Ovary (tissue), 3 donors: ENCODE measurements at regions not wholly inside any gene's neighbourhood (a gene's known extent, or its start where the extent isn't known, plus 50 kb on each side); places are given as distances from the start of the nearest gene placed in this dataset.

ENCODE experiments used
- CTCF ChIP-seq, 3 donors: fragments of 450-650 bp in 2 of 3; fragments of 200-600 bp in 1 of 3; IDR thresholded peaks; one replicate each; pipeline versions ENCODE4 v1.5.1 to v1.8.0; 2016 to 2022; ENCODE audit warnings: antibody characterized with exemption in 3 of 3, mild to moderate bottlenecking in 1 of 3
- POLR2A ChIP-seq: fragments of 450-650 bp; IDR thresholded peaks from one replicate; pipeline ENCODE4 v1.6.1; 2017; ENCODE audit warnings: antibody characterized with exemption, mild to moderate bottlenecking, moderate library complexity
- donor health status: DM: no; HTN: no; CAD: no.

GRCh38 chr12:115820656-115821055 is 456.8 kb downstream of the MED13L start:
- no peak for TF ChIP-seq CTCF (IDR thresholded peaks at IDR 0.05)
- no peak for TF ChIP-seq POLR2A
